GM21390 (cell line): ENCODE measurements at regions not wholly inside any gene's neighbourhood (a gene's known extent, or its start where the extent isn't known, plus 50 kb on each side); places are given as distances from the start of the nearest gene placed in this dataset.

Source experiments
- ATAC-seq: cut with Tn5 transposase; IDR thresholded peaks from one replicate; pipeline ENCODE4 v1.9.1; 2021; ENCODE audit not compliant: unreplicated experiment

DNA sequence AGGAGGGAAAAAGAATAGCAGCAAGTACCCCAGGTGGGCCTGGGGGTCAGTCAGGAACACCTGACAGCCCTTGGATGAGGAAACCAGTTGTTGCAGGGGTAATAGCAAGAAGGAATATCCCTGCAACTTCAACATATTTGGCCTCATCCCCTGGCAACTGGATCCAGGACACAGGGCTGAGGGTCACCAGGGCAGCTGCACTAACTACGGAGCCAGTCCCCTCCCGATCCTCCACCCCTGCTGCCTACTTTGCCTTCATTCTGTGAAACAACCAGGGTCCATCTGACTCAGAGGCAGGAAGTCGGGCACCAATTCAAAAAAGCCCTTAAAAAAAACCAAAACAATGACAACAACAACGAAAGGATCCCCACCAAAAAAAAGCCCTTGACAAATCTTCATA lies 52.9 kb downstream of the FRMPD3 start:
- ATAC-seq = no peak

- ATAC-seq = no peak
Measured at GRCh38 chrX:107504006-107504405, 54.6 kb downstream of the FRMPD3 start.

DNA sequence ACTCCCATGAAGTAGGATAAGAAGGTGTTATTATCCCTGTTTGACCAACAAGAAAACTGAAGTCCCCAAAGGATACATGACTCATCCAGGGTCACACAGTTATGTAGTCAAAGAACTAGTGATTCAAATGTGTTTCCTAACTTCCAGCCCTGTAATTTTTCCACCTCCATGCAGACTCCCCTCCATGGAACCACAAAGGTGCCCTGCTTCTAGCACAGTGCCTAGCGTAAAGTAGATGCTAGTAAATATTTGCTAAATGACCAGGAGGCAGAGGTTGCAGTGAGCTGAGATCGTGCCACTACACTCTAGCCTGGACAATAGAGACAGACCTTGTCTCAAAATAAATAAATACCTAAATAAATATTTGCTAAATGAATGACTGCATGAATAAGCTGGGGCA lies 55.8 kb downstream of the FRMPD3 start:
- no peak for ATAC-seq

- no peak for ATAC-seq
Measured at GRCh38 chrX:107506596-107507031, 57.2 kb downstream of the FRMPD3 start.

DNA sequence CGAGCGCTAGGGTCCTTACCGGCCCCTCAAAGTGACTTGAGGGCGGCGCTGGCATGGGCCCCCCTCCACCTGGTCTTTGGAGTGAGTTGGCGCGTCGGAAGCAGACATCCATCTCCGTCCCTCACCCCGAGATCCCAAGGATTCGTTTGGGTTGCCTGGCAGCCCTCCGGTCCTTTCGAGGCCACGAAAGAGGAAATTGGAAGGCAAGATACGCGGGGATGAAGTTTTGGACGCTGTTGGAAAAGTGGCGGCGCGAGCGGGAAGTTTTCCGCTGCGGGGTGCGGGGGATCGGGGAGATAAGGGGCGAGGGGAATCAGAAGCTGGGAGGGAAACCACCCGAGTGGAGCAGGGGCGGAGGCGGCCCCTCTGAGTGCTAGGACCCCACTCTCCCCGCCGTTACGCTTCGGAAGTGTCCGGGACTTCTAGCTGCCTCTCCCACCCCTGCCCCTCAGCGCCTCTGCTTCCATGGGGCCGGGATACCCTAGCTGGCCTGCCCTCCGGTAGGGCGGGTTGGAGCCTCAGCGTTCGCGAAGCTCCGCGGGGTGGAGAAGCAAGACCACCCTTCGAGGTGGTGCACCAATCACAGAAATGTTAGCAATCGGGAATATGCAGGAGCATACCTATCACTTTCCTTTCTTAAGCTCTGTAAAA lies 57.8 kb downstream of the FRMPD3 start:
- ATAC-seq = no peak

- ATAC-seq = no peak
Measured at GRCh38 chrX:107507744-107508117, 58.3 kb downstream of the FRMPD3 start.

- ATAC-seq = no peak
Measured at GRCh38 chrX:107508925-107509324, 59.5 kb downstream of the FRMPD3 start.

GRCh38 chrX:107514944-107515343 lies 65.5 kb downstream of the FRMPD3 start:
- no peak for ATAC-seq

DNA sequence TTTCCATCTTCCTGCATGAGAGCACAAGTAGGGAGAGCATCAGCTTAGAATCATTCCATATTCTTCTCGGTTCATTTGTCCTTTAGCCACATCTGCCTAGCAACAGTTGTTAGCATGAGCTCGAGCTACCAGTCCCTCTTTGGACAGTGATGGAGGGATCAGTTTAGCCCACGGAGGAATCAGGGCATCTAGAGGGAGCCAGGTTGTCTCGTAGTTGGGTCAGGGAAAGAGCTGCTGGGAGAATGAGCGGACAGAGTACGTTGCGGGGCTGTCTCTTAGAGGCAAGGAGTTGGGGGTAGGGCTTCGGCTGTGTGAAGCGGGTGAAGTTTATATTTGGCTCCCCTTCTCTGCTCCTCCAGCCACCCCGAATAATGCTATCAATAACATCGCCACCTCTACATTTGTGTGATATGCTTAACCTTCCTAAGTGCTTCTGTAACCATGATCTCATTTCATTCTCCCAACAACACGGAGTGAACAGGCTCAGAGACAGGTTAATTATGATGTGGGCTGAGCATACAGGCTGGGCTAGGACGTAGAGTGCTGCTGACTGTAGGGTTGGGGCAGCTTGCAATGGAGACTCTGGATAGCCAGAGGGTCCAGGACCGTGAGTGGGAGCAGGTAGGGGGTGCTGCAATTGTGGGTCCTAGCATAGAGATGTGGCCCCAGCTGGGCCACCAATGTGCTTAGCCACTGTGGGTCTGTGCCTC lies 72.6 kb downstream of the FRMPD3 start:
- ATAC-seq = no peak

- no peak for ATAC-seq
Measured at GRCh38 chrX:107522901-107523300, 73.4 kb downstream of the FRMPD3 start.

DNA sequence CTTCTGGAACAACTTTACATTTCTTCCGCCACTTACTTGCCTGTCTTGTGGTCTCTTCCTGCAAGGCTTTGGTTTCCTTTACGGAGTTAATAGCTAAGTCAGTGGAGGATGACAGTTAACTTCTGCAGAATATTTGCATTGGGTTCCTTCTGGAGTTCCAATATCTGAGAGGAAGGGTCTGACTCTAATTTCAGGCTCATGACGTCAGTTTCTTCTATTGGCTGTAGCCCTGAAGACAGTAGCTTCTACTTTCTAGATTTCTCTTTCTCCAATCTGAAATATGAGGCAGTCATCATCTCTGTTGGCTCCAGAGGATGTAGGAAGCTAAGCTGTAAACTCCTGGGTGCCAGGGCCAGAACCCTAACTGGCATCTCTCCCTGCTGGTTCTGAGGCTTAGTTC lies 76.7 kb downstream of the FRMPD3 start:
- ATAC-seq = no peak

GRCh38 chrX:107530141-107530540 lies 80.7 kb downstream of the FRMPD3 start:
- ATAC-seq = no peak

DNA sequence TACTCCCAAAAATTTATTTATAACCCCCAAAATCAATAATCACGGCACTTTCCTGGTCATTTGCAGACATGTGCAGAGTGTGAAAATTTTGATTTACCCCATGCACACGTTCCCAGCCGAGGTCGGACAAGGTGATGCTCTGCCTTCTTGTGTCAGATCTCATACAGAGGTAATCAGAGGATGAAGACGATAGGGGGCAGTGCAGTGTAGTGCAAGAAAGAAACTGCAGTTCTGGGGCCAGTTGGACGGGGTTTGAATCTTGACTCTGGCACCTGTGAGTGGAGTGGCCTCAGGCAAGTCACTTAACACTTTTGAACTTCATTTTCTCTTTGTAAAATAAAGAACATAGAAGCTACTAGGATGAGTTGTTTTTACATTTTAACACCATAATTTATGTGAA lies 88.4 kb downstream of the FRMPD3 start:
- ATAC-seq = peak; percentile 66

DNA sequence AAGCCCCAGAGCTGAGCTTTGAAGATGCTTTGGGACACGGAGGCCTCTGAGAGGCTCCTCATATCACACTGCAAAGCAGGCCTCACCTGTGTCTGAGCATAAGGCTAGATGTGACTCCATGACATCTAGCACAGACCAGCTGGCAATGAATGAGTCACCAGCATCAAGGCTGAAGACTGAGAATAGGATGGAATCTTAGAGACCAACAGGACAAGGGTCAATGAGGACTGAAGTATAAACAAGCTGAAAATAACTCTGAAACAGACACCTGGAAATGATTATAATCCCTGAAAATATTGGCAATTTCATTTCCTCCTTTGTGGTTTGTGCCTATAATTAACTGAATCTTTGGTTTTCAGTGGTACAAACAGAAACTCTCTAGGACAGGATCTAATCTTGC lies 87.1 kb upstream of the PRPS1 start:
- no peak for ATAC-seq

DNA sequence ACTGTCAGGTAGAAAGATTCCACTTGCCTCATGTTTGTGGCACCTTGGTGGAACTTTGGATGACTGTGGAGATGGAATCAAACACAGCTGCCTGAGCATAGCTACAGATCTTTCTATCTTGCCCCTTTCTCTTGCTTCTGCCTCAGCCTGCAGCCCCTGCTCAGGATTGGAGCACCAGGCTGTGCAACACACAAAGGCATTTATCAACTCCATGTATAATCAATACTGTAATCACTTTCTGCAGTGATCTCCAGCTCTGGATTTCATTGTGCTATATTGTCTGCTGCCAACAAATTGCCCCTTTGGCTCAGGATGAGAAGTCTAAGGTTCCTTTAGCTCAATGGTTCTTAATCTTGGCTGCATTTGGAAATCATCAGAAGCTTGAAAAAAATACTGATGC lies 86.3 kb upstream of the PRPS1 start:
- ATAC-seq = no peak

GRCh38 chrX:107542500-107542899 lies 85.8 kb upstream of the PRPS1 start:
- no peak for ATAC-seq

DNA sequence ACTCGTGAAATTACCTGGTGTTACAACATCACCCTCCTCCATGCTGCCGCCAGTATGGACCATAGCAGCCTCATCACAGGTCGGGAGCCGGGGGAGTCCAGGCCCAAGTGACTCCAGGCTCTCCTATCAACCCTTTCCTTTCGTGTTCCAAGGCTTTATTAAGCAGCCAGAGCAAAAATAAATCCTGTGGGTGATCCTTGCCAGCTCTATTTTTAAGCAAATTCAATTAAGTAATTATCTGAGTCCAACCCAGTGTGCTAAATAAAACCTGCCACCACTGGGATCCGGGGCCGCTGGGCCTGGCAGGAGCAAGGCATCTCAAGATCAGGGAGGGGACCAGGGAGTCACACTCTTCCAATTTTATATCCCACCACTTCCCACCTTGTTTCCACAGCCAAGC lies 80.7 kb upstream of the PRPS1 start:
- no peak for ATAC-seq

GRCh38 chrX:107548775-107549174 lies 79.5 kb upstream of the PRPS1 start:
- no peak for ATAC-seq

GRCh38 chrX:107549504-107549903 lies 78.8 kb upstream of the PRPS1 start:
- ATAC-seq = no peak

DNA sequence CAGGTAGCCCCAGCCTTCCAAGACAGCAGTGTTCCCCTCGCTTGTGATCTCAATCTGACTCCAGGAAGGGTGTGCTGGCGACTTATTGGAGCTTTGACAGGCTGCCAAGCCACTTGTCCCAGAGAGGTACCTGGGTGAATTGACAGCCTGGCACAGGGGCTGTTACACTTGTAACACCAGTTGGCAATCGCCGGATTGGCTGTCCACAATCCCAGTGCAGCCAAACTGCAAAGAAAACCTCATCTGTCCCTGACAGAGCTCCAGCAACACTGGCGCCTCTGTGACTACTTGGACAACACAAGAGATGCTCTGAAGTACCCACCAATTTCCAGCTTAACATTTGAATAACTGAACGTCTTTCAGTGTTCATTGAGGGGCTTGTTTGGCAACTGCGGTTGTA lies 76.8 kb upstream of the PRPS1 start:
- ATAC-seq = no peak

DNA sequence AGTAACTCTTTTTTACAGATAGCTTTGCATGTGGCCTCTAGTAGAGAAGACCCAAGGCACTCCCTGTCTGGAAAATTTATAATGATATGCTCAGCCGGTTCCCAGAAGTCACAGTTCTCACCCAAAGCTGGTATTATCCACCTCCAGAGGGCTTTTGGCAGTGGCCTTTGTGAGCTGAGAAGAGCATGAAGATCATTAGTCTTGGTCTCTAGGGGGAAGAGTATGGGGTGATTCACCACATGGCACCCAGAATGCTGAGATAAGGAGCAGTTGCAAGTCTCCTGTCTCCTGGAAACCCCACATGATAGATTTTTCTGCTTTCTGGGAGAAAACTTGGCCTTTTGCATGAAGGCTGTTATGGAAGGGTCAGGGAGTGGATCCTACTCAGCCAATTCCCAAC lies 75.4 kb upstream of the PRPS1 start:
- no peak for ATAC-seq

DNA sequence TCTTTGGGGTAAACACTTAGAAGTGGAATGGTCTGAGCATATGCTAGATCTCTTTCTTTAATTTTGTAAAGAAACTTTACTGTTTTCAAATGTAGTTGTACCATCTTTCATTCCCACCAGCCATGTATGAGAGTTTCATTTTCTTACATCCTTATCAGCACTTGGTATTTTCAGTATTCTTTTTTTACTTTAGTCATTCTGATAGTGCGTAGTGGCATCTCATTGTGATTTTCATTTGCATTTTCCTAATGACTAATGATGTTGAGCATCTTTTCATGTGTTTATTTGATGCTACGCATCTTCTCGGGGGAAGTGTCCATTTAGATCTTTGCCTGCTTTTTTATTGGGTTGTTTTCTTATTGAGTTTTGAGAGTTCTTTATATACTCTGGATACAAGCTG lies 71.3 kb upstream of the PRPS1 start:
- ATAC-seq = no peak

DNA sequence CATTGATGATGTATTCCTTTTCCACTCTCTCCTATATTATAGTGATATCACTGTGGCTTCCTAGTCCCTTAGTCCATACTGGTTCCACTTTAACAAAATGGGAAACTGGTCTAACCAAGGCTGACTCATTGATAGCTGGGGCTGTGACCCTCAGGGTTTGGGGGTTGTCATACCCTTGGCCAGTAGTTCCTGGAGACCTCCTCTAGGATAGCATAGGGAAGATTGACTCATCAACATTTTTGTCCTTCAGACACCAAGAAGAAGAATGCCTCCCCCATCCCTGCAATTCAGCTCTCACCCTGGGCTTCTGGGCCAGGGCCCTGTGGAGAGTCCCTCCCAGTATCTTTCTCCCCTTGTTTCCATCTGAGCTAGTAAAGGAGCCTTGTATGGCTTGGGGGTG lies 68.8 kb upstream of the PRPS1 start:
- ATAC-seq = no peak
